GM08714 (cell line): ENCODE measurements at regions not wholly inside any gene's neighbourhood (a gene's known extent, or its start where the extent isn't known, plus 50 kb on each side); places are given as distances from the start of the nearest gene placed in this dataset.

Source experiments
- H3K4me3 ChIP-seq: fragments of 200-500 bp; sonication (Bioruptor generic); 2 replicates; pipeline ENCODE4 v1.5.1; 2014; ENCODE audit warnings: mild to moderate bottlenecking, low read length, inconsistent platforms
- ZNF274 ChIP-seq: IDR thresholded peaks from 2 replicates; pipeline ENCODE4 v1.6.1; 2012; ENCODE audit warnings: mild to moderate bottlenecking, low read depth, low read length

- H3K4me3 ChIP-seq, result no peak overlapping the region
- TF ChIP-seq ZNF274, result no peak
These were observed 1141.0 kb downstream of the IGSF11 start for GRCh38 chr3:117893638-117894037.

DNA sequence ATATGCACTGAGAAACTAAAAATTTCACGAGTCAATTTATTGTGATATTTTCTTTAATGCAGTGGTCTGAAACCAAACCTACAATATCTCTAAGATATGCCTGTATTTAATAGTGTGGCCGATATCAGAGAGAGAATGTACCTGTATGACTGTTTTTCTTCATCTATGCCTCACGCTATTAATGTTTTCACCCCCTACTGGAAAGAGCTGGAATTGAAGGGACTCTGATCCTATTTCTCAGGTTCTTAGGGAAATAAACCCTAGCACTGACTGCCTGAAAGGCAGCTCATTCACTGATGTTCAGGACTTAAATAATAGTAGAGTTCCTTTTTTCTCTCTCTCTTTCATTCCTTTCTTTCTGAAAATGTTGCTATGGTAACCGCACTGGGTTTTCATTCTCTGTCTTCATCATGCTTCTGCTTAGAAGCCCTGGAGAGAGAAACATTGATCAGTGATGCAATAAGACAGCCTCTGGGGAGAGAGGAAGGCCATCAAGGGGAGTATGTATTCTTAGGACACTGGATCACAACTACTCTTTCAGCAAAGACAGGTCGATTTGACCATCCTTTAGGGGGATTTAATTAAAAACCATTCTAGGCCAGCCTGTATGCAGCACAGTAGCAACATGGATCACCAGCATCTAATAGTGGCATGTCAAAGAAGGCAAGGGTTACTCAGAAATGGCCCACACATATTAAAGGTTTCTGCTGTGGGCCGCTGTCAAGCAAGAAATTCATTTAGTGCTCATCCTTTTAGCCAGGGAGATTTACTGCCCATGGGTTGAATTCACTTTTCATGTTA is 1135.7 kb downstream of the IGSF11 start:
- no peak for TF ChIP-seq ZNF274
- no peak overlapping the region for H3K4me3 ChIP-seq

- TF ChIP-seq ZNF274, result no peak
- H3K4me3 ChIP-seq, result no peak overlapping the region
These were observed 1131.4 kb downstream of the IGSF11 start for GRCh38 chr3:117903226-117903625.

- no peak for TF ChIP-seq ZNF274
These were observed 1123.7 kb downstream of the IGSF11 start for GRCh38 chr3:117910820-117911521.

GRCh38 chr3:117912352-117912751 is 1122.3 kb downstream of the IGSF11 start:
- no peak for TF ChIP-seq ZNF274

More at GRCh38 chr3:117910820-117911521, 1123.7 kb downstream of the IGSF11 start:
- no peak overlapping the region for H3K4me3 ChIP-seq

GRCh38 chr3:117914540-117915100 is 1120.0 kb downstream of the IGSF11 start:
- no peak for TF ChIP-seq ZNF274
- H3K4me3 ChIP-seq, result no peak overlapping the region

More at GRCh38 chr3:117912352-117912751, 1122.3 kb downstream of the IGSF11 start:
- no peak overlapping the region for H3K4me3 ChIP-seq

GRCh38 chr3:117916839-117917238 is 1117.8 kb downstream of the IGSF11 start:
- no peak overlapping the region for H3K4me3 ChIP-seq
- TF ChIP-seq ZNF274, result no peak

DNA sequence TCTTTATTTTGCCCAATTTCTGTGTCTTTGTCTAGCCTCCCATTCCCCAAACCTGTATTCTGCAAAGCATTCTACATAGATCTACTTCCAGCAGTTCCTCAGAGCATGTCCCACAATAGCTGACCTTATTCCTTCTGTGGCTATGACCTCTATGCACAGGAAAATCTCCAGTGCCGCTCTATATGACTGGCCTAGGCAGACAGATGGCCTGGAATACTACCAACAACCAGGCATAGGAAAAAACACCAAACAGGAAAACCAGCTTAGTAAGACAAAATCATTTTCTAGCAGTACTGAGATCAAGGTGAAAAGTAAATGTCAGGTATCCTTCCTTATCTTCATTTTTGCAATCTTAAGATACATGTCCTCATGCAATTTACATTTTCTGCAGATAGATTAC is 1115.0 kb downstream of the IGSF11 start:
- no peak overlapping the region for H3K4me3 ChIP-seq
- TF ChIP-seq ZNF274, result no peak

- H3K4me3 ChIP-seq, result no peak overlapping the region
- TF ChIP-seq ZNF274, result no peak
These were observed 1114.3 kb downstream of the IGSF11 start for GRCh38 chr3:117920253-117920898.

GRCh38 chr3:117921411-117921810 is 1113.2 kb downstream of the IGSF11 start:
- no peak overlapping the region for H3K4me3 ChIP-seq
- no peak for TF ChIP-seq ZNF274

DNA sequence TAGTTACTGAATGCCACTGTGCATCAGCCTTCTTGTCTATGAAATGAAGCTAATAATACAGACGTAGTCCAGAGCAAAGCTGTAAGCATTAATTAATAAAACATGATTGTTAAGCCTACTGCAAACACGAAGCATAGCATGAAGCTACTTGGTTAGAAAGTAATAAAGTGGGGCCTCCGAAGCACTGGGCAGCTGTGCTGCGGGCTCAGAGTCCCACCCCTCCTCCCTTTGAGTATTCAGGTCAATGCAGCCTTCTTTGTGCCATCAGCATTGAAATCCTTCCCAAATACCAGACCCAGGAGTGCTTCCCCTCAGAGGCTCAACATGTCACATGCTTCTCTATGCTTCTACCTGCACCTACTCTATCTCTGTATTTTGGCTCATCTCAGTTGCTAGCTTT is 1112.6 kb downstream of the IGSF11 start:
- TF ChIP-seq ZNF274, result no peak
- no peak overlapping the region for H3K4me3 ChIP-seq

- H3K4me3 ChIP-seq, result no peak overlapping the region
- no peak for TF ChIP-seq ZNF274
These were observed 1107.8 kb downstream of the IGSF11 start for GRCh38 chr3:117926819-117927218.

- TF ChIP-seq ZNF274, result no peak
- no peak overlapping the region for H3K4me3 ChIP-seq
These were observed 1106.8 kb downstream of the IGSF11 start for GRCh38 chr3:117927825-117928224.

- H3K4me3 ChIP-seq, result no peak overlapping the region
These were observed 1105.8 kb downstream of the IGSF11 start for GRCh38 chr3:117928836-117929235.

More at GRCh38 chr3:117928836-117929235, 1105.8 kb downstream of the IGSF11 start:
- TF ChIP-seq ZNF274, result no peak
